NCI-H524 (cell line): ENCODE measurements at regions not wholly inside any gene's neighbourhood (a gene's known extent, or its start where the extent isn't known, plus 50 kb on each side); places are given as distances from the start of the nearest gene placed in this dataset.
"Not testable (repeated sequence)": the region's sequence is repeated elsewhere in the genome, so short reads cannot be mapped to it uniquely, and the experiment has no call there.

Experiments
- DNase-seq, 2 experiments: peaks; one replicate each; lab custom pipeline; 2025; lab: John Stamatoyannopoulos, UW

DNA sequence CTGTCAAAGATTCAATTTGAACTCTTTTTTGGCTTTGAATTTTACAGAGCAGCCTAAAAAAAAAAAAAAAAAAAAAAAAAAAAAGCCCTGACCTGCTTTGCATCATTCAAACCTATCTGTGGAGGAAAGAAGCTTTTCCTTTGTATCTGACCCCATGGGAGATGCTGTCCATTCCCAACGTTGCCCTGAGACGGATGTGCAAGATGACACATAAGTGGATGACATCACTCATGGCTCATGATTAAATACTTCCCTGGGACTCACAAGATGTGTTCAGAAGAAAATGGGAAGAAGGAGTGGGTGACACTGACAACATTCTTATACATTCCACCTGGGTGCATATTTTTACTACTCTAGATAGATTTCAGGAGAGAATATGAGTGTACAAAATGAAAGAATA, 245.7 kb upstream of the ELAVL2 start:
- DNase-seq = no peak

GRCh38 chr9:24071091-24071490, 245.1 kb upstream of the ELAVL2 start:
- no peak for DNase-seq

DNA sequence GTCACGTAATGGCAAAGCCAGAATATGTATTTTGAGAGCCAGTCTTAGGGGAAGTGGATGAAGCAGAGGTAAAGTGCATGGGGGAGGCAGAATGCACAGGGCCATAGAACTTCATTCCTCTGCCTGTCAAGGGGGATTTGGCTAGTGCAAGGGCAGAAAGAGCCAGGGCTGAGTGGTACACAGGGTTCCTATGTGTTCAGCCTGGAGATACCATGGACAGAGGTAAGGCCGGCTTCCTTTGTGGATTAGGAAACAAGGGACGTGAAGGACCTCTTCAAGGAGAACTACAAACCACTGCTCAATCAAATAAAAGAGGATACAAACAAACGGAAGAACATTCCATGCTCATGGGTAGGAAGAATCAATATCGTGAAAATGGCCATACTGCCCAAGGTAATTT, 241.1 kb upstream of the ELAVL2 start:
- not testable (repeated sequence) for DNase-seq

DNA sequence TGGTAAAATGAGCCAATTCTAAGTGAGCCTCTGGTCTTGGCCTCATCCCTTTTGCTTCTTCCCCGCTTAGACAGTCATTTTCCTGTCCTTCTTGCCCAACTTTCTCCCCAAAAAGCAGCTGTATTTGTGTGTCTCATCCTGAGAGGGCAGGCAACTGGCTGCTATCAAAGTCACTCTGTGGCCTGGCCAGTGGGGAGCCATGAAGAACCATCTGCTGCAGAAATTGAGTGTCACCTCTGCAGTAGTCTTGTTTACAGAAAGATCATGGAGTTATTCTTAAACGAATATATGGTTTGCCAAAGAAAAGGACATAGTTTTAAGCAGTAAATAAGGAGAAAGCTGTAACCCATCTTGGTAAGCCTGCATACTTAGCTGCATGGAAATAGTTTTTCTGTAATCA, 233.6 kb upstream of the ELAVL2 start:
- no peak for DNase-seq

- DNase-seq = peak in 1 of 2 experiments; percentile 4
Measured at GRCh38 chr9:24051587-24051986, 225.5 kb upstream of the ELAVL2 start.

DNA sequence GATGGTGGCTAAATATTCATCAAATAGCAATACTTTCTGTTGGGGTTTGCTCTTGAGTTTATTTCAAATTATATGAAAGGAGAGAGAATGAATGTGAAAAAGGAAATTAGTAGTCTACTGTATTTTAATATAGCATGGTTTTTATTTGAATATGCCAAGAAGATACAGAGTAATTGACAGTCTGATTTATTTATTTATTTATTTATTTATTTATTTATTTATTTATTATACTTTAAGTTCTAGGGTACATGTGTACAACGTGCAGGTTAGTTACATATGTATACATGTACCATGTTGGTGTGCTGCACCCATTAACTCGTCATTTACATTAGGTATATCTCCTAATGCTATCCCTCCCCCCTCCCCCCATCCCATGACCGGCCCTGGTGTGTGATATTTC, 224.2 kb upstream of the ELAVL2 start:
- not testable (repeated sequence) for DNase-seq

DNA sequence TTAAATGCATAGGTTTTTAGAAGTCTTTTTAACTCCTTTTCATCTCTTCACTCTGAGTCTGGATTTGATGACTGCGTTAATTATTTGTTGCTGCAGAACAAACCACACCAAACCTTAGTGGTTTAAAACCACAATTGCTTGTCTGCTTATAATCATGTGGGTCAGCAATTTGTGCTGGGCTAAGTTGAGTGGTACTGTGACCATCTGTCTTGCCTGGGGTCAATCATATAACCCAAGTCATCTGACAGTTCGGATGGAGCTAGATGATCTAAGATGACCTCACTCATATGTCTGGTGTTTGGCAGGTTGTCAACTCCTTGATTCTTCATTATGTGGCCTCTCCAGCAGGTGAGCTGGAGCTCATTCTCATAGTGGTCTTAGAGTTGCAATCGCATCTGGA, 219.1 kb upstream of the ELAVL2 start:
- peak in 1 of 2 experiments; percentile 77 for DNase-seq

- DNase-seq = no peak
Measured at GRCh38 chr9:24044576-24044975, 218.5 kb upstream of the ELAVL2 start.

DNA sequence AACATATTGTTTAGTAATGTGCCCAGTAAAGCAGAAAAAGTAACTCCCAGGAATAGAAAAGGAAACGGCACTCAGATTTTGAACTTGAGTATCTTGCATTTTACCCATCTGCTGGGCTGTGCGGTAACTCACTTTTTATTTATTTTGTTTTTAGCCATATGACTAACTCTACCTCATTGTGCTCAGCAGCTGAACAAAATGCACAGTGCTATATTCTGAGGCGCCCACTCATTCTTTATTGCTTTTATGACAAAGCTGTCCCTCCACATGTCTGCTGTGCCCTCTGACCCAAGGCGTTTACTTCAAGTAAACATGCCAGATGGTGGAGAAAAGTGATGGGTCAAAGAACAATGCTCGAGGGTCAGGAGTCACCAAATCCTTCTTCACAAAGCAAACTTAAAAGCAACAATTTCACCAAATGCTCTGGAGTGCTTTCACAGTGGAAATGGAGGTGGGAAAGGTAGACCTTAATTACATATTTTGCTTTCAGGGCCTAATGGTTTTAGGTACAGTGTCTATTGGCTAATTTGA, 215.2 kb upstream of the ELAVL2 start:
- peak; percentile 52 to 75 for DNase-seq

GRCh38 chr9:24036459-24036858, 210.4 kb upstream of the ELAVL2 start:
- DNase-seq = peak; percentile 56 to 89

- peak; percentile 77 to 93 for DNase-seq
Measured at GRCh38 chr9:24035816-24036215, 209.8 kb upstream of the ELAVL2 start.

- DNase-seq = no peak
Measured at GRCh38 chr9:24011881-24012280, 185.8 kb upstream of the ELAVL2 start.

GRCh38 chr9:24011009-24011717, 185.1 kb upstream of the ELAVL2 start:
- DNase-seq = peak in 1 of 2 experiments; percentile 64

GRCh38 chr9:24009322-24009721, 183.3 kb upstream of the ELAVL2 start:
- DNase-seq = no peak

DNA sequence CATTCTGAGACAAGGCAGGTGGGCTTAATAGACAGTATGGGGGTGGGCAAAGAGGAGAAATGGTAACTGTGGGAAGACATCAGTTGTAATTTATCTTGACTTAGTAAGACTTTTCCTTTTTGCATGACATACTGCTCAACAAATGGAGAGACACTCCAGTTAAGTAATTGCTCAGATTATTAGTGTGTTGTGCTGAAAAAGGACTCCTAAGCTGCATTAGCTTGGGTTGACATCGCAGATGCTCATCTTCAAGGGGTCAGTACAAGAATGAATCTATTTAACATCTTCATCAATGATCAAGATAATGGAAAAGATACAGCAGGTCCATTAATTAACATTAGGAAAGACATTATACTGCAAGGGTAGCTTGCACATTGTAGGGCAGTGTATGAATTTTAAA, 181.1 kb upstream of the ELAVL2 start:
- peak; percentile 44 to 82 for DNase-seq

- not testable (repeated sequence) for DNase-seq
Measured at GRCh38 chr9:23991874-23992273, 165.8 kb upstream of the ELAVL2 start.

DNA sequence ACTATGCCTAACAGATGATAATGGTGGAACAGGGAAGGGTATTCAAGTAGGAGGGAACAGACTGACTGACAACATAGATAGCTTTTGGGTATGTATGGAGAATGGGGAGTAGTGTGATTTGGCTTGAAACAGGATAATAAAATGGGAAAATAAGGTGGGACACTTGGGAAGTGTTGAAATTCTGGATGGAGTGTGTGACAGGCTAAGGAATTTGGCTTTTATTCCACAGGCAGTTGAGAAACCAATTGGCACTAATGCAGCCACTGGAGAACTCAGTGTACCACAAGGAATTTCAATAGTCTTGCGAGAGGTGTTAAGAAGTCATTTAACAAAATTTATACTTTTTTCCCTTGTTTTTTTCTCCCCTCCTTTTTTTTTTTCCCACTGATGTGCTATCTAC, 153.5 kb upstream of the ELAVL2 start:
- DNase-seq = no peak

DNA sequence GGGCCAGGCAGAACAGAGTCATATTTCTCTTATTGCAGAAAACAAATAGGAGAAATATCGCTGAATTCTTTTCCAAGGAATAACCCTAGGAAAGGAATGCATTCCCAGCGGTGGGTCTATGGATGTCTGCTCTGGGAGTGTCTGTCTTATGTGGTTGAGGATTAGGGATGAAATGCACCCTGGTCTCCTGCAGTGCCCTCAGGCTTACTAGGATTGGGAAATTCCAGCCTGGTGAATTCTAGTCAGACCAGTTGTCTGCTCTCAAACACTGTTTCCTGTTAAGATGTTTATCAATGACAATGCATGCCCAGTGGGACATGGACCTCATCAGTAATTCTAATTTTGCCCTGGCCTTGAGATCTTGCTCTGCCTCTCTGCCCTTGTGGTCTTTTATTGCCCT, 136.1 kb upstream of the ELAVL2 start:
- DNase-seq = no peak

DNA sequence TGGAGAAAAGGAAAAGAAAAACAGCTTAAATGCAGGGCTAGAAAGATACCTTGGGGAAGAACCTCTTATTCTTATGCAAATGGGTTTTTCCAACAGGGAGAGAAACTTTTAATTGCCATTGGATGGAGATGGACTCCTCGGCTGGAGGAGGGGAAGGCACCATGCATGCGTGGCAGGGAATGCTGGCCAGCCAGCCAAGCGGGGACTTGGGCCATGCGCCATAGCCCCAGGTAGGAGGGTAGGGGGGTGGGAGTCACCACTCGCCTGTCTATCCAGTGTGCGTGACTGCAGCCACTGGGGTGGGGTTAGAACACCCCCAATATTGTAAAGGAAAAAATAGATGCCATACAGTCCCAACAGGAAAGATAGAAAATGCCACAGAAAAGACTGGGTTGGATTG, 119.9 kb upstream of the ELAVL2 start:
- DNase-seq = no peak

DNA sequence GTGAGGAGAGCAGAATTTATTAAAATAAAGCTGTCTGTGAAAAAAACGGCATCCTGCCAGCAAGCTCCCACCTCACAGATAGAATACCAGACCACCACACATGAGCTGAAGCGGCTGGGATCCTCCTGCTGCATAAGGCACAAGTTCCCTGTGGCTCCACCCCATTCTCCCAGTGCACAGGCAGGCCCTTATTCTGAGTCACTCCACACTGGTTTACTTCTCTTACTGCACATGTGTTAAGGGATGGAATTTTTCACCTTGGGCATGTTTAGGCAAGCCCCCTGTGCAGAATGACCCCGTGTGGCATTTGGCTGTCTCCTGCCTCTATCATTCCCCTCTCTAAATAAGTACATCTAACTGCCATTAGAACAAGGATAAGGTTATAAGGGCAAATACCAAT, 115.0 kb upstream of the ELAVL2 start:
- peak in 1 of 2 experiments; percentile 3 for DNase-seq

- peak; percentile 48 to 70 for DNase-seq
Measured at GRCh38 chr9:23938908-23939307, 112.9 kb upstream of the ELAVL2 start.

- no peak for DNase-seq
Measured at GRCh38 chr9:23934291-23934906, 108.4 kb upstream of the ELAVL2 start.

DNA sequence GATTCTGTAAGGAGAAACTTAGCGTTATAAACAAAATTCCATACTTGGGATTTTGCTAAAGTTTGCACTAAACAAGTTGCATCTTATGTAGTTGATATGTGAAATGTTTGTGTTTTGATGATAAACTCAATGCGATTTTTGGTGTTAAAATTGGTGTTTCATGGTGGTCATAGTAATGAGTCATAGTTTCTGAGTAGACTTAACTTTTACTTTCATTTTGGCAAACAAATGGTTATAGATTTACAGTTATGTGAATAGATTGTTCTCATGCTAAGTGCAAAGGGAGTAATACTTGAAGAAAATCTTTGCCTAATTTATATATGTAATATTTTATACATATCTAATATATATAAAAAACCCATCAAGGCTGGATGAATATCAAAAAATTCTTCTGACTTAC, 107.3 kb upstream of the ELAVL2 start:
- no peak for DNase-seq

GRCh38 chr9:23926368-23926767, 100.3 kb upstream of the ELAVL2 start:
- no peak for DNase-seq
